ENCODE measurements at regions not wholly inside any gene's neighbourhood (a gene's known extent, or its start where the extent isn't known, plus 50 kb on each side); places are given as distances from the start of the nearest gene placed in this dataset.

DNA sequence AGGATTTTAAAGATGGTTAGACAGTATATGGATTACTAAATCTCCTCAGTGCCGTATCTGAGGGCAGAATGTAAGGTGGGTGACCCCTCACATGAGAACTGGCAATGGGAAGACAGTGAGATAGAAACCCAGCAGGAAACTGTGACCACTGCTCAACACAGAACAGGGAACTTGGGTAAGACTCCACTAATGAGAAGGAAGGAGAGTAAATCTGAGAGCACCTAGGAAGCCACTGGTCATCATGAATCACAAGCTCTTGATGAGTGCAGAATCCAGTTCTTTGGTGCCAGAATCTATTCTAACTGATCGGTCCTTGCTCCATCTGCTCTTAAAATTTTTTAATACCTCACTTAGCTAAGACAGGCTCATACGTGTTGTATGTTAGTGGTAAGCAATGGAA is 261.8 kb downstream of the KLF12 start:
- no peaks in the 10 kb centered on the region for H3K36me3 ChIP-seq (ENCODE audit: insufficient read depth, low read length)
- H3K9me2 ChIP-seq (ENCODE audit: insufficient read depth, low read length): no peaks in the 10 kb centered on the region
- no peaks in the 10 kb centered on the region for H4K20me1 ChIP-seq (ENCODE audit: insufficient read depth)
- H3K9me3 ChIP-seq (ENCODE audit: low read length): no peaks in the 10 kb centered on the region
- no peak overlapping the region for H3K4me3 ChIP-seq (ENCODE audit: low read length)
- H3F3A ChIP-seq (ENCODE audit: insufficient read depth, low read length, poor library complexity, severe bottlenecking): peaks cover 3% of the 10 kb centered on the region
- H2AFZ ChIP-seq (ENCODE audit: low read depth, low read length): no peak overlapping the region
- no peak overlapping the region for H3K27ac ChIP-seq (ENCODE audit: low read length)
- H3K79me2 ChIP-seq (replicated peaks; ENCODE audit: insufficient read depth, low read length): no peaks in the 10 kb centered on the region
- H3K9ac ChIP-seq (ENCODE audit: low read length): no peak overlapping the region
- TF ChIP-seq POLR2AphosphoS5 (IDR thresholded peaks at IDR 0.05): no peak
- TF ChIP-seq EP300 (conservative IDR thresholded peaks at IDR 0.05; ENCODE audit: poor library complexity, severe bottlenecking): no peak
- no peak for TF ChIP-seq RAD21 (conservative IDR thresholded peaks at IDR 0.05)
- TF ChIP-seq SMC3 (conservative IDR thresholded peaks at IDR 0.05; ENCODE audit: poor library complexity): no peak
- TF ChIP-seq, protein P1, sequence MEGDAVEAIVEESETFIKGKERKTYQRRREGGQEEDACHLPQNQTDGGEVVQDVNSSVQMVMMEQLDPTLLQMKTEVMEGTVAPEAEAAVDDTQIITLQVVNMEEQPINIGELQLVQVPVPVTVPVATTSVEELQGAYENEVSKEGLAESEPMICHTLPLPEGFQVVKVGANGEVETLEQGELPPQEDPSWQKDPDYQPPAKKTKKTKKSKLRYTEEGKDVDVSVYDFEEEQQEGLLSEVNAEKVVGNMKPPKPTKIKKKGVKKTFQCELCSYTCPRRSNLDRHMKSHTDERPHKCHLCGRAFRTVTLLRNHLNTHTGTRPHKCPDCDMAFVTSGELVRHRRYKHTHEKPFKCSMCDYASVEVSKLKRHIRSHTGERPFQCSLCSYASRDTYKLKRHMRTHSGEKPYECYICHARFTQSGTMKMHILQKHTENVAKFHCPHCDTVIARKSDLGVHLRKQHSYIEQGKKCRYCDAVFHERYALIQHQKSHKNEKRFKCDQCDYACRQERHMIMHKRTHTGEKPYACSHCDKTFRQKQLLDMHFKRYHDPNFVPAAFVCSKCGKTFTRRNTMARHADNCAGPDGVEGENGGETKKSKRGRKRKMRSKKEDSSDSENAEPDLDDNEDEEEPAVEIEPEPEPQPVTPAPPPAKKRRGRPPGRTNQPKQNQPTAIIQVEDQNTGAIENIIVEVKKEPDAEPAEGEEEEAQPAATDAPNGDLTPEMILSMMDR (IDR thresholded peaks at IDR 0.05; ENCODE audit: poor library complexity, severe bottlenecking): no peak
- no peak overlapping the region for H3K4me2 ChIP-seq (ENCODE audit: low read length)
- H3K27me3 ChIP-seq (ENCODE audit: insufficient read depth, low read depth, low read length): no peaks in the 10 kb centered on the region

DNA sequence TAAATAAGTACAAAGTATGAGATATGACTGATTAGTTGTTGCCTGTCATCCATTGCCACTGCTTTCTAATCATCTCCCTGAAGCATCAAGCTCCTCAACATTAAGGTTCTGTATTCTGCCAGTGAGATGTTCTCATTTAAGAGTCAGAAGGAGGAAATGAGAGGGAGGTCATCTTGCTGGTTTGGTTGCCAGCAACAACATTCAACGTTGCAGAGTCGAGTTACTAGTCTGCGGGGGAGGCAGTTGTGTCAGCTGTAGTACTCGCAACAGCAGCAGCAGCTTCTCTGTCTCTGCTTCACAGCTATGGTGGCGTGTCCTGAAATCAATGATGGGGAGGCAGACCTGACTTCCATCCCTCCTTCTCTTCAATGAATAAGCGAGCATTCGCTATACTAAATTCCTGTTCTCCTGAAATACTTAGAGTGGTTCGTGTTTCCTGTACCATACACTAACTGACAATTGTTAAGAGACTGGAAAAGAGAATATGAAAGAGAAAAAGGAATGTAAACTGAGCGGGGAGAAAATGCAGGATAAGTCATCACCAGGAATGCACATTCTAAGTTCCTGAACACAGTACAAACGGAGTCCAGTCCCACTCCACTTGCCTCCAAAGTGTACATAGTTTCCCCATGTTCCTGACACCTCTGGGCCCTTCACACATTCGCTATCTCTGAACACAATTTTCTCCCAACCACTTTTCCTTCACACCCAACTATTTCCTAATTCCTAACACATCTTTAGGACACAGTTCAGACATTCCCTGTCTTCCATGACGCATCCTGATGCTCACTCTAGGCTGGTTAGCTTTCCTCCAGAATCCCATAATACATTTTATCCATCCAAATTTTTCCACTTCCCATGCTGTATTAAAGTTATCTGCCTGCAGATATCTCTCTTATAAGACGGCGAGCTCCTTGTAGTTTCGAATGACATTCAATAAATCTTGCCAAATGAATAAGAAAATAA is 263.0 kb downstream of the KLF12 start:
- TF ChIP-seq MXI1 (conservative IDR thresholded peaks at IDR 0.05; ENCODE audit: poor library complexity, severe bottlenecking) (no peak), EZH2 (IDR thresholded peaks at IDR 0.05; ENCODE audit: borderline replicate concordance, insufficient read depth, low read length, poor library complexity, severe bottlenecking) (no peak), POLR2AphosphoS5 (IDR thresholded peaks at IDR 0.05) (no peak), TAF1 (IDR thresholded peaks at IDR 0.05; ENCODE audit: low read depth) (no peak), EP300 (conservative IDR thresholded peaks at IDR 0.05; ENCODE audit: poor library complexity, severe bottlenecking) (no peak), SMC3 (conservative IDR thresholded peaks at IDR 0.05; ENCODE audit: poor library complexity) (no peak), RAD21 (conservative IDR thresholded peaks at IDR 0.05) (no peak)
- TF ChIP-seq, protein P2, sequence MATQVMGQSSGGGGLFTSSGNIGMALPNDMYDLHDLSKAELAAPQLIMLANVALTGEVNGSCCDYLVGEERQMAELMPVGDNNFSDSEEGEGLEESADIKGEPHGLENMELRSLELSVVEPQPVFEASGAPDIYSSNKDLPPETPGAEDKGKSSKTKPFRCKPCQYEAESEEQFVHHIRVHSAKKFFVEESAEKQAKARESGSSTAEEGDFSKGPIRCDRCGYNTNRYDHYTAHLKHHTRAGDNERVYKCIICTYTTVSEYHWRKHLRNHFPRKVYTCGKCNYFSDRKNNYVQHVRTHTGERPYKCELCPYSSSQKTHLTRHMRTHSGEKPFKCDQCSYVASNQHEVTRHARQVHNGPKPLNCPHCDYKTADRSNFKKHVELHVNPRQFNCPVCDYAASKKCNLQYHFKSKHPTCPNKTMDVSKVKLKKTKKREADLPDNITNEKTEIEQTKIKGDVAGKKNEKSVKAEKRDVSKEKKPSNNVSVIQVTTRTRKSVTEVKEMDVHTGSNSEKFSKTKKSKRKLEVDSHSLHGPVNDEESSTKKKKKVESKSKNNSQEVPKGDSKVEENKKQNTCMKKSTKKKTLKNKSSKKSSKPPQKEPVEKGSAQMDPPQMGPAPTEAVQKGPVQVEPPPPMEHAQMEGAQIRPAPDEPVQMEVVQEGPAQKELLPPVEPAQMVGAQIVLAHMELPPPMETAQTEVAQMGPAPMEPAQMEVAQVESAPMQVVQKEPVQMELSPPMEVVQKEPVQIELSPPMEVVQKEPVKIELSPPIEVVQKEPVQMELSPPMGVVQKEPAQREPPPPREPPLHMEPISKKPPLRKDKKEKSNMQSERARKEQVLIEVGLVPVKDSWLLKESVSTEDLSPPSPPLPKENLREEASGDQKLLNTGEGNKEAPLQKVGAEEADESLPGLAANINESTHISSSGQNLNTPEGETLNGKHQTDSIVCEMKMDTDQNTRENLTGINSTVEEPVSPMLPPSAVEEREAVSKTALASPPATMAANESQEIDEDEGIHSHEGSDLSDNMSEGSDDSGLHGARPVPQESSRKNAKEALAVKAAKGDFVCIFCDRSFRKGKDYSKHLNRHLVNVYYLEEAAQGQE (IDR thresholded peaks at IDR 0.05; ENCODE audit: borderline replicate concordance): no peak
- TF ChIP-seq, protein P1 (IDR thresholded peaks at IDR 0.05; ENCODE audit: poor library complexity, severe bottlenecking): no peak
- no peaks in the 10 kb centered on the region for H4K20me1 ChIP-seq (ENCODE audit: insufficient read depth)
- no peaks in the 10 kb centered on the region for H3K36me3 ChIP-seq (ENCODE audit: insufficient read depth, low read length)
- H2AFZ ChIP-seq (ENCODE audit: low read depth, low read length): no peak overlapping the region
- H3K27ac ChIP-seq (ENCODE audit: low read length): no peak overlapping the region
- H3K9me2 ChIP-seq (ENCODE audit: insufficient read depth, low read length): no peaks in the 10 kb centered on the region
- H3K27me3 ChIP-seq (ENCODE audit: insufficient read depth, low read depth, low read length): no peaks in the 10 kb centered on the region
- H3K79me2 ChIP-seq (replicated peaks; ENCODE audit: insufficient read depth, low read length): no peaks in the 10 kb centered on the region
- H3K4me2 ChIP-seq (ENCODE audit: low read length): no peak overlapping the region
- H3F3A ChIP-seq (ENCODE audit: insufficient read depth, low read length, poor library complexity, severe bottlenecking): peaks cover 3% of the 10 kb centered on the region
- H3K9me3 ChIP-seq (ENCODE audit: low read length): no peaks in the 10 kb centered on the region
- H3K9ac ChIP-seq (ENCODE audit: low read length): no peak overlapping the region
- no peak overlapping the region for H3K4me3 ChIP-seq (ENCODE audit: low read length)

Data from neural cell (in vitro differentiated cells).